ENCODE measurements at regions not wholly inside any gene's neighbourhood (a gene's known extent, or its start where the extent isn't known, plus 50 kb on each side); places are given as distances from the start of the nearest gene placed in this dataset.

GRCh38 chr6:11436508-11437096, 100.9 kb upstream of the TMEM170B start:
- Histone ChIP-seq H3K9me3 (ENCODE audit: low read length) (no peaks in the 10 kb centered on the region), H3K4me2 (ENCODE audit: low read depth, low read length, poor library complexity, severe bottlenecking) (no peak overlapping the region), H4K20me1 (ENCODE audit: insufficient read depth, low read depth, low read length) (no peaks in the 10 kb centered on the region), H3K79me2 (ENCODE audit: low read length) (no peaks in the 10 kb centered on the region), H3K4me1 (ENCODE audit: low read length) (no peaks in the 10 kb centered on the region), H3K4me3 (ENCODE audit: low read length) (no peak overlapping the region), H3K9me2 (replicated peaks; ENCODE audit: insufficient read depth, low read length) (no peaks in the 10 kb centered on the region), H2AFZ (ENCODE audit: low read length) (no peak overlapping the region), H3K27ac (ENCODE audit: low read length) (no peak overlapping the region), H3K36me3 (ENCODE audit: insufficient read depth, low read length) (no peaks in the 10 kb centered on the region), H3K27me3 (ENCODE audit: low read length) (no peaks in the 10 kb centered on the region), H3K9ac (ENCODE audit: low read length) (no peak overlapping the region)
- no peak for DNase-seq

- DNase-seq, result no peak
- H3K4me2 ChIP-seq (ENCODE audit: low read depth, low read length, poor library complexity, severe bottlenecking), result no peak overlapping the region
- no peak overlapping the region for H2AFZ ChIP-seq (ENCODE audit: low read length)
- no peak overlapping the region for H3K27ac ChIP-seq (ENCODE audit: low read length)
- no peaks in the 10 kb centered on the region for H3K79me2 ChIP-seq (ENCODE audit: low read length)
- H3K9me3 ChIP-seq (ENCODE audit: low read length), result no peaks in the 10 kb centered on the region
- H4K20me1 ChIP-seq (ENCODE audit: insufficient read depth, low read depth, low read length), result no peaks in the 10 kb centered on the region
- H3K36me3 ChIP-seq (ENCODE audit: insufficient read depth, low read length), result no peaks in the 10 kb centered on the region
- H3K9ac ChIP-seq (ENCODE audit: low read length), result no peak overlapping the region
- H3K4me3 ChIP-seq (ENCODE audit: low read length), result no peak overlapping the region
- H3K27me3 ChIP-seq (ENCODE audit: low read length), result no peaks in the 10 kb centered on the region
- no peaks in the 10 kb centered on the region for H3K9me2 ChIP-seq (replicated peaks; ENCODE audit: insufficient read depth, low read length)
- no peaks in the 10 kb centered on the region for H3K4me1 ChIP-seq (ENCODE audit: low read length)
Observed at GRCh38 chr6:11434565-11435326, 102.8 kb upstream of the TMEM170B start.

- H3K4me2 ChIP-seq (ENCODE audit: low read depth, low read length, poor library complexity, severe bottlenecking), result no peak overlapping the region
- H3K9me3 ChIP-seq (ENCODE audit: low read length), result no peaks in the 10 kb centered on the region
- no peaks in the 10 kb centered on the region for H3K36me3 ChIP-seq (ENCODE audit: insufficient read depth, low read length)
- no peak overlapping the region for H2AFZ ChIP-seq (ENCODE audit: low read length)
- no peak overlapping the region for H3K9ac ChIP-seq (ENCODE audit: low read length)
- no peak overlapping the region for H3K27ac ChIP-seq (ENCODE audit: low read length)
- no peaks in the 10 kb centered on the region for H3K4me1 ChIP-seq (ENCODE audit: low read length)
- no peaks in the 10 kb centered on the region for H3K79me2 ChIP-seq (ENCODE audit: low read length)
- no peaks in the 10 kb centered on the region for H3K9me2 ChIP-seq (replicated peaks; ENCODE audit: insufficient read depth, low read length)
- no peaks in the 10 kb centered on the region for H4K20me1 ChIP-seq (ENCODE audit: insufficient read depth, low read depth, low read length)
- DNase-seq, result no peak
- H3K4me3 ChIP-seq (ENCODE audit: low read length), result no peak overlapping the region
- H3K27me3 ChIP-seq (ENCODE audit: low read length), result no peaks in the 10 kb centered on the region
Observed at GRCh38 chr6:11433860-11434259, 103.7 kb upstream of the TMEM170B start.

GRCh38 chr6:11432713-11433450, 104.7 kb upstream of the TMEM170B start:
- H4K20me1 ChIP-seq (ENCODE audit: insufficient read depth, low read depth, low read length), result no peaks in the 10 kb centered on the region
- no peaks in the 10 kb centered on the region for H3K79me2 ChIP-seq (ENCODE audit: low read length)
- H2AFZ ChIP-seq (ENCODE audit: low read length), result no peak overlapping the region
- H3K9me2 ChIP-seq (replicated peaks; ENCODE audit: insufficient read depth, low read length), result no peaks in the 10 kb centered on the region
- no peak overlapping the region for H3K9ac ChIP-seq (ENCODE audit: low read length)
- H3K9me3 ChIP-seq (ENCODE audit: low read length), result no peaks in the 10 kb centered on the region
- H3K36me3 ChIP-seq (ENCODE audit: insufficient read depth, low read length), result no peaks in the 10 kb centered on the region
- no peaks in the 10 kb centered on the region for H3K4me1 ChIP-seq (ENCODE audit: low read length)
- H3K27me3 ChIP-seq (ENCODE audit: low read length), result no peaks in the 10 kb centered on the region
- H3K4me2 ChIP-seq (ENCODE audit: low read depth, low read length, poor library complexity, severe bottlenecking), result no peak overlapping the region
- no peak overlapping the region for H3K27ac ChIP-seq (ENCODE audit: low read length)
- H3K4me3 ChIP-seq (ENCODE audit: low read length), result no peak overlapping the region
- no peak for DNase-seq

- peak overlapping the region; percentile 45; the same call in 1 of the 2 replicates for H2AFZ ChIP-seq (ENCODE audit: low read length)
- H3K4me3 ChIP-seq (ENCODE audit: low read length), result no peak overlapping the region
- H3K27me3 ChIP-seq (ENCODE audit: low read length), result no peaks in the 10 kb centered on the region
- no peaks in the 10 kb centered on the region for H4K20me1 ChIP-seq (ENCODE audit: insufficient read depth, low read depth, low read length)
- H3K79me2 ChIP-seq (ENCODE audit: low read length), result no peaks in the 10 kb centered on the region
- H3K4me2 ChIP-seq (ENCODE audit: low read depth, low read length, poor library complexity, severe bottlenecking), result no peak overlapping the region
- no peaks in the 10 kb centered on the region for H3K4me1 ChIP-seq (ENCODE audit: low read length)
- H3K9me2 ChIP-seq (replicated peaks; ENCODE audit: insufficient read depth, low read length), result no peaks in the 10 kb centered on the region
- no peaks in the 10 kb centered on the region for H3K9me3 ChIP-seq (ENCODE audit: low read length)
- no peaks in the 10 kb centered on the region for H3K36me3 ChIP-seq (ENCODE audit: insufficient read depth, low read length)
- no peak for DNase-seq
- no peak overlapping the region for H3K9ac ChIP-seq (ENCODE audit: low read length)
- H3K27ac ChIP-seq (ENCODE audit: low read length), result no peak overlapping the region
Observed at GRCh38 chr6:11432091-11432490, 105.5 kb upstream of the TMEM170B start.

GRCh38 chr6:11431455-11431937, 106.1 kb upstream of the TMEM170B start:
- Histone ChIP-seq H3K9me3 (ENCODE audit: low read length) (no peaks in the 10 kb centered on the region), H2AFZ (ENCODE audit: low read length) (no peak overlapping the region), H3K9ac (ENCODE audit: low read length) (no peak overlapping the region), H3K9me2 (replicated peaks; ENCODE audit: insufficient read depth, low read length) (no peaks in the 10 kb centered on the region), H3K79me2 (ENCODE audit: low read length) (no peaks in the 10 kb centered on the region), H3K4me1 (ENCODE audit: low read length) (no peaks in the 10 kb centered on the region), H3K27me3 (ENCODE audit: low read length) (no peaks in the 10 kb centered on the region), H4K20me1 (ENCODE audit: insufficient read depth, low read depth, low read length) (no peaks in the 10 kb centered on the region), H3K4me2 (ENCODE audit: low read depth, low read length, poor library complexity, severe bottlenecking) (no peak overlapping the region), H3K27ac (ENCODE audit: low read length) (no peak overlapping the region), H3K4me3 (ENCODE audit: low read length) (no peak overlapping the region), H3K36me3 (ENCODE audit: insufficient read depth, low read length) (no peaks in the 10 kb centered on the region)
- DNase-seq, result no peak

- Histone ChIP-seq H3K27me3 (ENCODE audit: low read length) (no peaks in the 10 kb centered on the region), H3K4me3 (ENCODE audit: low read length) (no peak overlapping the region), H4K20me1 (ENCODE audit: insufficient read depth, low read depth, low read length) (no peaks in the 10 kb centered on the region), H3K9me3 (ENCODE audit: low read length) (no peaks in the 10 kb centered on the region), H3K4me2 (ENCODE audit: low read depth, low read length, poor library complexity, severe bottlenecking) (no peak overlapping the region), H3K4me1 (ENCODE audit: low read length) (no peaks in the 10 kb centered on the region), H3K27ac (ENCODE audit: low read length) (no peak overlapping the region), H3K9ac (ENCODE audit: low read length) (no peak overlapping the region), H2AFZ (ENCODE audit: low read length) (no peak overlapping the region), H3K36me3 (ENCODE audit: insufficient read depth, low read length) (no peaks in the 10 kb centered on the region), H3K79me2 (ENCODE audit: low read length) (no peaks in the 10 kb centered on the region), H3K9me2 (replicated peaks; ENCODE audit: insufficient read depth, low read length) (no peaks in the 10 kb centered on the region)
- DNase-seq, result no peak
Observed at GRCh38 chr6:11430036-11430435, 107.5 kb upstream of the TMEM170B start.

- H4K20me1 ChIP-seq (ENCODE audit: insufficient read depth, low read depth, low read length), result no peaks in the 10 kb centered on the region
- no peak for DNase-seq
- no peaks in the 10 kb centered on the region for H3K36me3 ChIP-seq (ENCODE audit: insufficient read depth, low read length)
- H3K9me3 ChIP-seq (ENCODE audit: low read length), result no peaks in the 10 kb centered on the region
- no peaks in the 10 kb centered on the region for H3K9me2 ChIP-seq (replicated peaks; ENCODE audit: insufficient read depth, low read length)
- no peak overlapping the region for H3K9ac ChIP-seq (ENCODE audit: low read length)
- H3K79me2 ChIP-seq (ENCODE audit: low read length), result no peaks in the 10 kb centered on the region
- H3K27me3 ChIP-seq (ENCODE audit: low read length), result no peaks in the 10 kb centered on the region
- H3K27ac ChIP-seq (ENCODE audit: low read length), result no peak overlapping the region
- no peak overlapping the region for H3K4me3 ChIP-seq (ENCODE audit: low read length)
- H3K4me2 ChIP-seq (ENCODE audit: low read depth, low read length, poor library complexity, severe bottlenecking), result no peak overlapping the region
- H2AFZ ChIP-seq (ENCODE audit: low read length), result no peak overlapping the region
- no peaks in the 10 kb centered on the region for H3K4me1 ChIP-seq (ENCODE audit: low read length)
Observed at GRCh38 chr6:11429577-11429976, 108.0 kb upstream of the TMEM170B start.
